Mammary epithelial cell (primary cell): ENCODE measurements at regions not wholly inside any gene's neighbourhood (a gene's known extent, or its start where the extent isn't known, plus 50 kb on each side); places are given as distances from the start of the nearest gene placed in this dataset.
"Not testable (repeated sequence)": the region's sequence is repeated elsewhere in the genome, so short reads cannot be mapped to it uniquely, and the experiment has no call there.

Experiments used
- EZH2 ChIP-seq: IDR thresholded peaks from 2 replicates; pipeline ENCODE4 v1.6.1; 2012; ENCODE audit warnings: low read length, inconsistent platforms, borderline replicate concordance
- TF ChIP-seq, protein P1 (sequence below), 2 donors: IDR thresholded peaks in 1 of 2; conservative IDR thresholded peaks in 1 of 2; 2 replicates each; pipeline ENCODE4 v1.5.1; 2011 to 2012; ENCODE audit warnings: inconsistent platforms in 2 of 2, low read length in 2 of 2, mild to moderate bottlenecking in 2 of 2, control low read depth in 1 of 2, low read depth in 1 of 2; ENCODE audit not compliant: insufficient read depth in 1 of 2; ENCODE audit errors: extremely low read depth in 1 of 2

DNA sequence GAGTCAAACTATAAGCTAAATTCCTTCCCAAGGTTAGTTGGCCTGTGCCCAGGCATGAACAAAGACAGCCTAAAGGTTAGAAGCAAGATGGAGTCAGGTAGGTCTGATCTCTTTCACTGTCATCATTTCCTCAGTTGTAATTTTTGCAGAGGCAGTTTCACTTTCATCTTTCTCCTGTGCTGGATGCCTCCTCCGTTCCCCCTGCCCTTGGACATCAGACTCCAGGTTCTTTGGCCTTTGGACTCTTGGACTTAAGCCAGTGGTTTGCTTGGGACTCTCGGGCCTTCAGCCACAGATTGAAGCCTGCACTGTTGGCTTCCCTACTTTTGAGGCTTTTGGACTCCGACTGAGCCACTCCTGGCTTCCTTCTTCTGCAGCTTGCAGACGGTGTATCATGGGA is 4013.8 kb upstream of the TPTE start:
- TF ChIP-seq, protein P1, sequence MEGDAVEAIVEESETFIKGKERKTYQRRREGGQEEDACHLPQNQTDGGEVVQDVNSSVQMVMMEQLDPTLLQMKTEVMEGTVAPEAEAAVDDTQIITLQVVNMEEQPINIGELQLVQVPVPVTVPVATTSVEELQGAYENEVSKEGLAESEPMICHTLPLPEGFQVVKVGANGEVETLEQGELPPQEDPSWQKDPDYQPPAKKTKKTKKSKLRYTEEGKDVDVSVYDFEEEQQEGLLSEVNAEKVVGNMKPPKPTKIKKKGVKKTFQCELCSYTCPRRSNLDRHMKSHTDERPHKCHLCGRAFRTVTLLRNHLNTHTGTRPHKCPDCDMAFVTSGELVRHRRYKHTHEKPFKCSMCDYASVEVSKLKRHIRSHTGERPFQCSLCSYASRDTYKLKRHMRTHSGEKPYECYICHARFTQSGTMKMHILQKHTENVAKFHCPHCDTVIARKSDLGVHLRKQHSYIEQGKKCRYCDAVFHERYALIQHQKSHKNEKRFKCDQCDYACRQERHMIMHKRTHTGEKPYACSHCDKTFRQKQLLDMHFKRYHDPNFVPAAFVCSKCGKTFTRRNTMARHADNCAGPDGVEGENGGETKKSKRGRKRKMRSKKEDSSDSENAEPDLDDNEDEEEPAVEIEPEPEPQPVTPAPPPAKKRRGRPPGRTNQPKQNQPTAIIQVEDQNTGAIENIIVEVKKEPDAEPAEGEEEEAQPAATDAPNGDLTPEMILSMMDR (conservative IDR thresholded peaks at IDR 0.05 in 1 of 2, IDR thresholded peaks at IDR 0.05 in 1 of 2; ENCODE audit: extremely low read depth in 1 of 2, insufficient read depth in 1 of 2, low read depth in 1 of 2, low read length in 2 of 2) = not testable (repeated sequence)
- TF ChIP-seq EZH2 = not testable (repeated sequence)
